Fibroblast of gingiva (primary cell): ENCODE measurements at regions not wholly inside any gene's neighbourhood (a gene's known extent, or its start where the extent isn't known, plus 50 kb on each side); places are given as distances from the start of the nearest gene placed in this dataset.

Experiments
- DNase-seq: peaks from one replicate; pipeline ENCODE4 v3.0.0-alpha.2; 2011; ENCODE audit warnings: low read depth

DNA sequence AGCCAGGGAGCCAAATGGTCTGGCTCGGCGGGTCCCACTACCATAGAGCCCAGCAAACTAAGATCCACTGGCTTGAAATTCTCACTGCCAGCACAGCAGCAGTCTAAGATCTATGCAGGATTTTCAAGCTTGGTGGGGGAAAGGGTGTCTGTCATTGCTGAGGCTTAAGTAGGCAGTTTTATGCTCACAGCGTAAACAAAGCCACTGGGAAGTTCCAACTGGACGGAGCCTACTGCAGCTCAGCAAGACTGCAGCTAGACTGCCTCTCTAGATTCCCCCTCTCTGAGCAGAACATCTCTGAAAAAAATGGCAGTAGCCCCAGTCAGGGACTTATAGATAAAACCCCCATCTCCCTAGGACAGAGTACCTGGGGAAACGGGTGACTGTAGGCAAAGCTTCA is 277.6 kb upstream of the PHF14 start:
- no peak for DNase-seq

DNA sequence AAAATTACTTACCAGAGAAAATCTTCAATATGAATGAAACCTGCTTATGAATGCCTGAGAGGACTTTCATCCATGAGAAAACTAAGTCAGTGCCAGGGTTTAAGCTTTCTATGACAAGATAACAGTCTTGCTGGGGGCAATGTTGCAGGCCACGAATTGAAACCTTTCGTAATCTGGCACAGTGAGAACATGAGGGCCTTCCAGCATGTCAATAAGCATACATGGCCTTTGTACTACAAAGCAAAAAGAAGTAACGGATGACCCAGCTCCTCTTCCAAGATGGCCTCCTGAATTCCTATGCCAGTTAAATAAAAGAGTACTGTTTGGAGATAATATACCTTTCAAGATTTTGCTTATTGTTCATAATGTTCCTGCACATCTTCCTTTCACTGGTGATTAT is 270.6 kb upstream of the PHF14 start:
- DNase-seq = no peak

GRCh38 chr7:10703981-10704380 is 269.7 kb upstream of the PHF14 start:
- no peak for DNase-seq

- DNase-seq = no peak
These were observed 269.0 kb upstream of the PHF14 start for GRCh38 chr7:10704653-10705052.

GRCh38 chr7:10706875-10707493 is 266.7 kb upstream of the PHF14 start:
- DNase-seq = no peak

DNA sequence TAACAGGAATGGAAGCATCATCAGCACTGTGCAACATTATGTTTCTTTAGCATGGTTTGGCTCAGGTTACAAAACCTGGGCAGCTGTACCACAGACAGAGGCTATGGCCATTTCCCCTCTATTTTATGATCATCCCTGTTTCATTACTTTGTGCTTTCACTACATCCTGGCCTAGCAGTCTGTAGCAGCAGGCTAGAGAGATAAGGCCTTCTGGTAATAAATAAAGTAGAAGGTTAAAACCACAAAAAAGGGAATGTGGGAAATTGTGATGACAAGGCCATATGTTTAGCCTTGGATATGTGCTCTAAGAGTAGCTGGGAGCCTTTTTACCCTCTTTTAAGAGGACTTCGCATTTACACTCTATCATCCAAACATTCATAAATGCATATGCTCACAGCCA is 266.2 kb upstream of the PHF14 start:
- no peak for DNase-seq

DNA sequence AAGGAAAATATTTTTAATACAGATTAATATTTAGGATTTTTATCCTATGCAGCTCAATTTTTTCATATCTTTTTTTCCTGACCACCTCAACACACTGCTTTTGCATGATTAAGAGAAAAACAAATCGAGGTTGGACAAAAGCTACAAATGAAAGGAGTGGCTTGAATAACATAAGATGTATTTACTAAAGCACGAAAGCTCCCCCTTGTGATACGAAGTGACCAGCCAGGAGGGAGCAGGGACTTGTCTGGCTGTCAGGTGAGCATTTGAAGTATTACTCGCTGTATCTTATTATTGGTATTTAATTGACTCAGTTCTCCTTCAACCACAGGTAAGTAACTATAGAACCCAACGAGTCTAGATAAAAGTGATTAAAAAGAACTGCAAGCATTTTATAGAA is 265.2 kb upstream of the PHF14 start:
- DNase-seq = no peak

DNA sequence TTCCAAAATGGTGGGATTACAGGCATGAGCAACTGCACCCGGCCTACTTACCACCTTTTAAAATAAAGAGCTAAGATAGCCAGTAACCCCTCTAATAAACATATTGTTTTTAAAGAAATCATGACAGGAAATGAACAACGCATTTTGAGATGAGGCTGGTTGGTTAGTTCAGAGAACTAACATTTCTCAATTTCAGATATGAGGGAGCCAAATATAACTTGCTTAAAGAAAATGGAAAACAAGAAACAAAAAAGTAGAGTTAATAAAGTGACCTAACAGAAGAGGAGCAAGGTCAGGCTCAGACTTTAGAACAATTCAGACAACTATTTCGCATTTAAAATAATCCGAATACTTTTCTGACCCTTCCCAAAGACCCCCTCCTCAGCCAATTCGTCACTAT is 254.9 kb upstream of the PHF14 start:
- DNase-seq = no peak

DNA sequence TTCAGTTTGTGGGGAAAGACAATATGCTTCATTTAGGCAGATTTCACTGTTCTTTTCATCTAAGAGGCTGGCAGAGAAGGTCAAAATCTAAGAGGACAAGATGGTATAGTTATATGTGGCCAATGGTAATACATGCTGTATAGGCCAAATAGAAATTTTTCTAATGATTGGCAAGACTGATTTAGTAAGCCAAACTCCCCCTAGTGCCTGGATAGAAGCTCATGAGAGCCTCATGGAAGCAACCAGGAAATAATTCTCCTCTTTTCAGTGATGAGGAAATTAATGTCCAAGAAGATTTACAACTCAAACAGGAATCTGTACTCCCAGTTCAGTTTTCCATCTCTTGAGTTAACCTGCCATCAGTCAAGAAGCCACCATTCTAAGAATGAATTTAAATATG is 253.6 kb upstream of the PHF14 start:
- no peak for DNase-seq

- DNase-seq = no peak
These were observed 252.4 kb upstream of the PHF14 start for GRCh38 chr7:10721289-10721688.

DNA sequence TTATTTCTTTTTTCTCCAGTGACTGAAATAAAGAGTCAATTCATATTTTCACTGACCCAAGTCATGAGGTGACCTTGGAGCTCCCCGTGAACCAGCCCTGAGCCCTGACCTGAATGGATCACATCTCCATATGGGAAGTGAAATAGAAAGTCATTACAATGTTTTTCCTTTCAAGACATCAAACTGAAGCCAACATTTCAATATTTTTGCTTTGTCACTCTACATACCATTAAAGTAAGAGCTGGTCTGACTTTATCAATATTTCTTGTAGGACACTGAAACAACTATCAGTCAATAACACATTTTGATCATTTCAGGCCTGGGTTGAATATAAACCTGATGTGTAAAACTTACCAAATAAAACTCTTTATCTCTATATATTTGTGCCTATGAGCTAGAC is 249.8 kb upstream of the PHF14 start:
- DNase-seq = no peak

GRCh38 chr7:10724449-10724848 is 249.2 kb upstream of the PHF14 start:
- no peak for DNase-seq

GRCh38 chr7:10727636-10728035 is 246.0 kb upstream of the PHF14 start:
- DNase-seq = no peak

DNA sequence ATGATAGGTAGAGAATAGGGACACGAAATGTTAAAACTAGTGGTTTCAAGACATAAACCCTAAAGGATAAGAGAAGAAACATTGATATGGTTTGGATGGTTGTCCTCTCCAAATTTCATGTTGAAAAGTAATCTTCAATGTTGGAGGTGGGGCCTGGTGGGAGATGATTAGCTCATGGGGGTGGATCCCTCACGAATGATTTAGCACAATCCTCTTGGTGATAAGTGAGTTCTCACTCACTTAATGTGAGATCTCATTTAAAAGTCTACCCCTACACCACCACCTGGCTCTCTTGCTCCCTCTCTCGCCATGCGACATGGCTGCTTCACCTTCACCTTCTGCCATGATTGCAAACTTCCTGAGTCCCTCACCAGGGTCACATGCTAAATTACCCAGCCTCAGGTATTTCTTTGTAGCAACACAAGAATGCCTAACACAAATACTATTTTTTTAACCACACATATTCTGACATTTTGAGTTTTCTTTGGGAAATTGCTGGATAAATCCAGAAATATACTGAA is 242.4 kb upstream of the PHF14 start:
- no peak for DNase-seq

DNA sequence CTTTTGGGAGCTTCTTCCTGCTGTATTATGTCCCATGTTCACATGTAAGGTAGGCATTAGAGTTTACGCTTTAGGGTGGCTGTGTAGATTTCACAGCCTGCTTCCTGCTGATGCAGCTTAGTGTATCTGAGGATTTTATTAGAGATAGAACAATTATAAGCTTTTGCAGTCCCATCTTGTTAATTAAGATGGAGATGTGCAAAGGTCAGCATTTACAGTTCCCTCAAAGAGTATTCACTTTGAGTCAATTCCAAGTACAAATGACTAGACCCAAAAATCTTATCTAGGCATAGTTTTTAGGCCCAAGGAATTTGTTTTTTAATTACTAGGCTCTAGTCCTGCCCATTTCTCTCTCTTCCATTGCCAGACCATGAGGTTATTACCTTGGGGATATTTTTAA is 239.9 kb upstream of the PHF14 start:
- no peak for DNase-seq

GRCh38 chr7:10734595-10734994 is 239.1 kb upstream of the PHF14 start:
- DNase-seq = no peak

- DNase-seq = no peak
These were observed 234.3 kb upstream of the PHF14 start for GRCh38 chr7:10739401-10739800.

DNA sequence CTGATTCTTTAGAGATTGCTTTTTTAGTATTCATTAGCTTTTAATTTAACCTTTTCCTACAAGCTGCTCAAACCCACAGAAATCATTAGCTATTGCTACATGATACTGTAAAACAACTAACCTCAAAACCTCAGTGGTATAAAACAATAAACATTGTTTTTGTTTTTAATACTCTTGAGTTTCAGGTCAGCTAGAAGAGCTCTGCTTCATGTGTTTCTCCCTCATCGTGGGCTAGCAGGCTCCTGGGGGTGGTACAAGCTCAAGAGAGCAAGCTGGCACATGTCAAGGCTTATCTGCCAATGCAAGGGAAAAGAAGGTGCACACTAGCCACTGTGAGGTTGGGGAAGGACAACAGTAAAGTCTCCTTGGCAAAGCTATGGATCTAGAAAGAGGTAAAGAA is 232.9 kb upstream of the PHF14 start:
- no peak for DNase-seq

- DNase-seq = no peak
These were observed 216.7 kb upstream of the PHF14 start for GRCh38 chr7:10756981-10757380.

- DNase-seq = no peak
These were observed 214.6 kb upstream of the PHF14 start for GRCh38 chr7:10759120-10759519.

GRCh38 chr7:10767771-10768170 is 205.9 kb upstream of the PHF14 start:
- DNase-seq = no peak

- DNase-seq = no peak
These were observed 203.5 kb upstream of the PHF14 start for GRCh38 chr7:10770176-10770575.

- DNase-seq = no peak
These were observed 200.2 kb upstream of the PHF14 start for GRCh38 chr7:10773430-10773829.
